GM12878 (cell line): ENCODE measurements at regions not wholly inside any gene's neighbourhood (a gene's known extent, or its start where the extent isn't known, plus 50 kb on each side); places are given as distances from the start of the nearest gene placed in this dataset.

ENCODE experiments used
- DPF2 ChIP-seq: fragments of 450-650 bp; IDR thresholded peaks from 2 replicates; pipeline ENCODE4 v1.6.1; 2017; ENCODE audit warnings: mild to moderate bottlenecking
- EZH2 ChIP-seq: IDR thresholded peaks from 2 replicates; pipeline ENCODE4 v1.6.1; 2012; ENCODE audit warnings: low read depth, mild to moderate bottlenecking, control low read depth, inconsistent platforms, low read length, borderline replicate concordance; ENCODE audit not compliant: control insufficient read depth
- POLR2A ChIP-seq: IDR thresholded peaks from 2 replicates; pipeline ENCODE4 v1.6.1; 2011; ENCODE audit warnings: low read depth, mild to moderate bottlenecking, low read length
- RAD21 ChIP-seq: IDR thresholded peaks from 2 replicates; pipeline ENCODE4 v1.6.1; 2011; ENCODE audit warnings: mild to moderate bottlenecking, low read depth, low read length, moderate library complexity; ENCODE audit not compliant: insufficient read depth
- TCF12 ChIP-seq: IDR thresholded peaks from 2 replicates; pipeline ENCODE4 v1.6.1; 2011; ENCODE audit warnings: low read depth, mild to moderate bottlenecking, low read length
- USF2 ChIP-seq: IDR thresholded peaks from 2 replicates; pipeline ENCODE4 v1.6.1; 2011; ENCODE audit warnings: low read depth, low read length, improper control_type of control experiment, borderline replicate concordance

DNA sequence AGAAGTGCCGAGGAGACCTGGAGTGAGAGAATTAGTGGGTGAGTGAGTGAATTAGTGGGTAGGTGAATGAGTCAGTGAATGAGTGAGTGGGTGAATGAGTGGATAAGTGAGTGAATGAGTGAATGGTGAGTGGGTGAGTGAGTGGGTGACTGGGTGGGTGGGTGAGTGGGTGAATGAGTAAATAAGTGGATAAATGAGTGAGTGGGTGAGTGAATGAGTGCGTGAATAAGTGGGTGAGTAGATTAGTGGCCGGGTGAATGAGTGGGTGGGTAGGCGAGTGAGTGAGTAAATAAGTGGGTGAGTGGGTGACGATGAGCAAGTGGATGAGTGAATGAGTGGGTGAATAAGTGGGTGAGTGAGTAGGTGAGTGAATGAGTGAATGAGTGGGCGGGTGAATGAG is 243.7 kb upstream of the MGMT start:
- TF ChIP-seq USF2 (no peak), RAD21 (no peak), TCF12 (no peak), POLR2A (no peak), EZH2 (no peak), DPF2 (no peak)
